SU-DHL-6 (cell line): ENCODE measurements at regions not wholly inside any gene's neighbourhood (a gene's known extent, or its start where the extent isn't known, plus 50 kb on each side); places are given as distances from the start of the nearest gene placed in this dataset.

ENCODE experiments used
- H2AFZ ChIP-seq: fragments of 200-600 bp; sonication (generic); 2 replicates; pipeline ENCODE4 v1.6.1; 2014; ENCODE audit warnings: low read depth, mild to moderate bottlenecking, moderate library complexity, mixed read lengths, antibody characterized with exemption, low read length; ENCODE audit not compliant: severe bottlenecking
- H3F3A ChIP-seq: fragments of 200-600 bp; shearing (Covaris generic); 2 replicates; pipeline ENCODE4 v1.6.0; 2016; ENCODE audit warnings: antibody characterized with exemption, mild to moderate bottlenecking; ENCODE audit not compliant: insufficient read depth
- H3K27ac ChIP-seq: fragments of 200-600 bp; sonication (generic); 2 replicates; pipeline ENCODE4 v1.5.1; 2016; ENCODE audit warnings: low read depth, mild to moderate bottlenecking, low read length, moderate library complexity, mixed read lengths
- H3K27me3 ChIP-seq: fragments of 200-600 bp; sonication (generic), shearing (Covaris generic); 2 replicates; pipeline ENCODE4 v1.6.0; 2014; ENCODE audit warnings: mild to moderate bottlenecking, low read length
- H3K36me3 ChIP-seq: fragments of 200-600 bp; sonication (generic); 2 replicates; pipeline ENCODE4 v1.6.1; 2014; ENCODE audit warnings: mild to moderate bottlenecking, low read length, mixed read lengths
- H3K4me2 ChIP-seq: fragments of 300-600, 200-600 bp; shearing (Covaris generic), sonication (generic); 2 replicates; pipeline ENCODE4 v1.6.0; 2014; ENCODE audit warnings: low read length, low read depth, mild to moderate bottlenecking; ENCODE audit not compliant: poor library complexity, severe bottlenecking
- H3K4me3 ChIP-seq: fragments of 200-600 bp; sonication (generic); 2 replicates; pipeline ENCODE4 v1.5.1; 2014; ENCODE audit warnings: antibody characterized with exemption, low read length, mild to moderate bottlenecking, mixed read lengths; ENCODE audit not compliant: insufficient read depth, poor library complexity, severe bottlenecking
- H3K79me2 ChIP-seq: fragments of 200-600 bp; sonication (generic); 2 replicates; pipeline ENCODE4 v1.6.1; 2014; ENCODE audit warnings: mild to moderate bottlenecking, low read length, moderate library complexity; ENCODE audit not compliant: insufficient read depth
- H3K9ac ChIP-seq: fragments of 200-600 bp; sonication (generic); 2 replicates; pipeline ENCODE4 v1.7.0; 2014; ENCODE audit warnings: mild to moderate bottlenecking, low read length
- H3K9me2 ChIP-seq: fragments of 200-600 bp; sonication (generic); replicated peaks from 2 replicates; pipeline ENCODE4 v1.6.1; 2014; ENCODE audit warnings: low read length; ENCODE audit not compliant: insufficient read depth
- H3K9me3 ChIP-seq: fragments of 200-600 bp; sonication (generic); 2 replicates; pipeline ENCODE4 v1.6.1; 2014; ENCODE audit warnings: low read length, mixed read lengths; ENCODE audit not compliant: insufficient read depth
- H4K20me1 ChIP-seq: fragments of 200-600 bp; sonication (generic); 2 replicates; pipeline ENCODE4 v1.6.1; 2014; ENCODE audit warnings: low read depth, mild to moderate bottlenecking, antibody characterized with exemption, low read length, moderate library complexity, mixed read lengths
- EZH2phosphoT487 ChIP-seq: fragments of 200-600 bp; sonication (generic), shearing (Covaris generic); conservative IDR thresholded peaks from 2 replicates; pipeline ENCODE4 v1.6.1; 2018; ENCODE audit warnings: mild to moderate bottlenecking, antibody characterized with exemption, low read length, moderate library complexity, mixed read lengths
- TF ChIP-seq, protein P1 (sequence below): fragments of 200-600 bp; sonication (generic); IDR thresholded peaks from one replicate; pipeline ENCODE4 v1.5.1; 2017; ENCODE audit warnings: antibody characterized with exemption, mild to moderate bottlenecking, low read length, moderate library complexity; ENCODE audit not compliant: insufficient read depth, poor library complexity, severe bottlenecking

DNA sequence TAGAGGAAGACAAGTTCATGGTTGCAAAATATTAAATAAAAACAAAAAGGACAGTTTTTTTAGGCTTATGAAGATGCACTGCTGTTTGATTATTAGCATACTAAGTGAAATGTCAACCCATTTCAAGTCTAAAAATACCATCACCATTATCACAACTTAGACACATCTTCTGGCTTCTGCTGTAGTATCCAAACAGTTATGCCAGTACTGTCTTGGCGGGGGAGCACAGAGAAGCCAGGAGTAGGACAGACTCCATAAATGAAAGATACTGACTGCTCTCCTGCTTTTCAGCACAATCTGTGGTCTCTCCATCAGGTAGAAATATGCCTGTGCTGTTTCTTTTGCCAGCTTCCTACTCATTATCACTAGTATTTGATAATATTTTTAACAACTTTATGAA, 179.2 kb upstream of the DSEL start:
- H3K36me3 ChIP-seq: no peaks in the 10 kb centered on the region
- H3K4me2 ChIP-seq: no peak overlapping the region
- no peak for TF ChIP-seq EZH2phosphoT487
- H4K20me1 ChIP-seq: no peaks in the 10 kb centered on the region
- H3K9me3 ChIP-seq: no peaks in the 10 kb centered on the region; the same call in 1 of the 2 replicates
- H3K4me3 ChIP-seq: no peak overlapping the region
- no peaks in the 10 kb centered on the region for H3K27me3 ChIP-seq
- H3K9me2 ChIP-seq: no peaks in the 10 kb centered on the region; the same call in 1 of the 2 replicates
- H3F3A ChIP-seq: no peaks in the 10 kb centered on the region
- no peak overlapping the region for H3K9ac ChIP-seq
- no peak overlapping the region for H2AFZ ChIP-seq
- H3K79me2 ChIP-seq: no peaks in the 10 kb centered on the region
- H3K27ac ChIP-seq: no peak overlapping the region

- H2AFZ ChIP-seq: no peak overlapping the region
- no peak overlapping the region for H3K27ac ChIP-seq
- H4K20me1 ChIP-seq: no peaks in the 10 kb centered on the region
- H3K9me2 ChIP-seq: no peaks in the 10 kb centered on the region; the same call in 1 of the 2 replicates
- no peaks in the 10 kb centered on the region for H3K9me3 ChIP-seq
- TF ChIP-seq, protein P1, sequence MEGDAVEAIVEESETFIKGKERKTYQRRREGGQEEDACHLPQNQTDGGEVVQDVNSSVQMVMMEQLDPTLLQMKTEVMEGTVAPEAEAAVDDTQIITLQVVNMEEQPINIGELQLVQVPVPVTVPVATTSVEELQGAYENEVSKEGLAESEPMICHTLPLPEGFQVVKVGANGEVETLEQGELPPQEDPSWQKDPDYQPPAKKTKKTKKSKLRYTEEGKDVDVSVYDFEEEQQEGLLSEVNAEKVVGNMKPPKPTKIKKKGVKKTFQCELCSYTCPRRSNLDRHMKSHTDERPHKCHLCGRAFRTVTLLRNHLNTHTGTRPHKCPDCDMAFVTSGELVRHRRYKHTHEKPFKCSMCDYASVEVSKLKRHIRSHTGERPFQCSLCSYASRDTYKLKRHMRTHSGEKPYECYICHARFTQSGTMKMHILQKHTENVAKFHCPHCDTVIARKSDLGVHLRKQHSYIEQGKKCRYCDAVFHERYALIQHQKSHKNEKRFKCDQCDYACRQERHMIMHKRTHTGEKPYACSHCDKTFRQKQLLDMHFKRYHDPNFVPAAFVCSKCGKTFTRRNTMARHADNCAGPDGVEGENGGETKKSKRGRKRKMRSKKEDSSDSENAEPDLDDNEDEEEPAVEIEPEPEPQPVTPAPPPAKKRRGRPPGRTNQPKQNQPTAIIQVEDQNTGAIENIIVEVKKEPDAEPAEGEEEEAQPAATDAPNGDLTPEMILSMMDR: no peak
- TF ChIP-seq EZH2phosphoT487: no peak
- H3K79me2 ChIP-seq: no peaks in the 10 kb centered on the region
- no peak overlapping the region for H3K9ac ChIP-seq
- no peaks in the 10 kb centered on the region for H3K27me3 ChIP-seq
- no peak overlapping the region for H3K4me2 ChIP-seq
- no peaks in the 10 kb centered on the region for H3F3A ChIP-seq
- H3K36me3 ChIP-seq: no peaks in the 10 kb centered on the region
- no peak overlapping the region for H3K4me3 ChIP-seq
Measured at GRCh38 chr18:67694787-67695186, 178.3 kb upstream of the DSEL start.

DNA sequence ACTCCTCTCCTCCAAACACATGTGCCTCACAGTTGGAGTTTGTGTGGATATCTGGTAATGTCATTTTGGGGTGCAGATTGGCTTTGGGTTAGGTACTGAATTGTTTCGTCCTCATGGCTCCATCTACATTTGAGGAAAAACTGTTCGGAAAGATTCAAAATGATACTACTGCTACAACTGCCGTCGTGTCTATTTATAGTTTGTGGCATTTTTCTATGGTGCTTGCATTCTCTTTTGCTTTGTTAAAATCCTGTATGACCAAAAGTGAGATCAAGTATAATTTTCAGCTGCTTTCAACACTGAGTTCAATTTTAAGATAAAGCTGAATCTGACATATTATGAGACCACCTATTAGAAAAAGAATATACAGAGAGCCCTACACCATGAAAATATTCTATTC, 176.3 kb upstream of the DSEL start:
- H3F3A ChIP-seq: no peaks in the 10 kb centered on the region
- no peaks in the 10 kb centered on the region for H4K20me1 ChIP-seq
- no peaks in the 10 kb centered on the region for H3K36me3 ChIP-seq
- H3K4me2 ChIP-seq: no peak overlapping the region
- H3K9me3 ChIP-seq: no peaks in the 10 kb centered on the region
- H3K4me3 ChIP-seq: no peak overlapping the region
- no peak overlapping the region for H2AFZ ChIP-seq
- TF ChIP-seq, protein P1: no peak
- H3K9me2 ChIP-seq: no peaks in the 10 kb centered on the region; the same call in 1 of the 2 replicates
- H3K9ac ChIP-seq: no peak overlapping the region
- H3K27ac ChIP-seq: no peak overlapping the region
- no peaks in the 10 kb centered on the region for H3K79me2 ChIP-seq
- no peaks in the 10 kb centered on the region for H3K27me3 ChIP-seq

GRCh38 chr18:67682516-67682915, 166.0 kb upstream of the DSEL start:
- H3K9ac ChIP-seq: no peak overlapping the region
- no peaks in the 10 kb centered on the region for H3F3A ChIP-seq
- H3K4me3 ChIP-seq: no peak overlapping the region
- no peak overlapping the region for H3K4me2 ChIP-seq
- no peak overlapping the region for H2AFZ ChIP-seq
- H3K9me2 ChIP-seq: no peaks in the 10 kb centered on the region
- H3K27ac ChIP-seq: no peak overlapping the region
- no peaks in the 10 kb centered on the region for H4K20me1 ChIP-seq
- H3K27me3 ChIP-seq: no peaks in the 10 kb centered on the region
- no peaks in the 10 kb centered on the region for H3K36me3 ChIP-seq
- TF ChIP-seq, protein P1: no peak
- TF ChIP-seq EZH2phosphoT487: no peak
- H3K9me3 ChIP-seq: no peaks in the 10 kb centered on the region
- no peaks in the 10 kb centered on the region for H3K79me2 ChIP-seq
